A549 (cell line): ENCODE measurements at regions not wholly inside any gene's neighbourhood (a gene's known extent, or its start where the extent isn't known, plus 50 kb on each side); places are given as distances from the start of the nearest gene placed in this dataset.
A peak's percentile ranks its signal among the peaks of the same experiment; 100 is the strongest.

Source experiments
- CTCF ChIP-seq: fragments of >200 bp; sonication (Bioruptor Twin); formaldehyde crosslinking; IDR thresholded peaks from 3 replicates; pipeline ENCODE4 v1.5.1; 2016
- EP300 ChIP-seq, 2 experiments: fragments of >200 bp; sonication (Bioruptor Twin); formaldehyde crosslinking; IDR thresholded peaks; 2 replicates in 1 of 2; 3 replicates in 1 of 2; pipeline ENCODE4 v1.6.1; 2016 to 2017
- HES2 ChIP-seq: fragments of >200 bp; sonication (Bioruptor Twin); formaldehyde crosslinking; IDR thresholded peaks from 2 replicates; pipeline ENCODE4 v1.6.1; 2016
- HMGXB4 ChIP-seq: fragments of 250-450 bp; sonication (Bioruptor Pico); IDR thresholded peaks from 2 replicates; pipeline ENCODE4 v1.5.0; 2021; ENCODE audit warnings: mild to moderate bottlenecking, moderate library complexity, borderline replicate concordance
- MAX ChIP-seq: IDR thresholded peaks from 2 replicates; pipeline ENCODE4 v1.6.1; 2012
- POLR2A ChIP-seq: IDR thresholded peaks from 2 replicates; pipeline ENCODE4 v1.6.1; 2012; ENCODE audit warnings: mild to moderate bottlenecking, low read length
- RAD21 ChIP-seq, 2 experiments: fragments of >200 bp in 1 of 2; sonication (Bioruptor Twin) in 1 of 2; formaldehyde crosslinking in 1 of 2; IDR thresholded peaks in 1 of 2; conservative IDR thresholded peaks in 1 of 2; 2 replicates in 1 of 2; 3 replicates in 1 of 2; pipeline ENCODE4 v1.6.1; 2012 to 2018; ENCODE audit warnings: inconsistent platforms in 1 of 2
- RARB ChIP-seq: fragments of 250-450 bp; sonication (Bioruptor Pico); IDR thresholded peaks from 2 replicates; pipeline ENCODE4 v1.8.0; 2021; ENCODE audit warnings: mild to moderate bottlenecking, moderate library complexity
- REST ChIP-seq: fragments of 200-600 bp; sonication (generic); IDR thresholded peaks from 2 replicates; pipeline ENCODE4 v1.6.1; 2016; ENCODE audit warnings: antibody characterized with exemption, mild to moderate bottlenecking, moderate library complexity
- ZFP36 ChIP-seq: fragments of 450-650 bp; IDR thresholded peaks from 2 replicates; pipeline ENCODE4 v1.6.1; 2014; ENCODE audit warnings: borderline replicate concordance; ENCODE audit not compliant: partially characterized antibody

GRCh38 chr10:4141471-4141870 lies 356.5 kb upstream of the KLF6 start:
- TF ChIP-seq ZFP36 (no peak), RARB (CRISPR knock-in tag) (no peak), RAD21 (conservative IDR thresholded peaks at IDR 0.05 in 1 of 2, IDR thresholded peaks at IDR 0.05 in 1 of 2) (no peak), EP300 (IDR thresholded peaks at IDR 0.05) (no peak), CTCF (no peak), HMGXB4 (CRISPR knock-in tag) (no peak), MAX (no peak), REST (peak; percentile 82), POLR2A (no peak), HES2 (no peak)
